ENCODE measurements at regions not wholly inside any gene's neighbourhood (a gene's known extent, or its start where the extent isn't known, plus 50 kb on each side); places are given as distances from the start of the nearest gene placed in this dataset.

- no peak for TF ChIP-seq POLR2A (IDR thresholded peaks at IDR 0.05)
- TF ChIP-seq CTCF (IDR thresholded peaks at IDR 0.05), result no peak
Measured at GRCh38 chr10:130350996-130351395, 214.8 kb downstream of the GLRX3 start.
